CD4-positive, alpha-beta T cell (primary cell): ENCODE measurements at regions not wholly inside any gene's neighbourhood (a gene's known extent, or its start where the extent isn't known, plus 50 kb on each side); places are given as distances from the start of the nearest gene placed in this dataset.
"Not testable (repeated sequence)": the region's sequence is repeated elsewhere in the genome, so short reads cannot be mapped to it uniquely, and the experiment has no call there.

Experiments used
- ATAC-seq: fragments of 200-7000 bp; cut with Tn5 transposase; one replicate; pipeline ENCODE4 v1.10.0; 2022; ENCODE audit warnings: mild to moderate bottlenecking; ENCODE audit not compliant: poor library complexity
- CTCF ChIA-PET: fragments of 350-600 bp; sonication (Branson Sonifier 250); formaldehyde crosslinking; loops from one replicate; lab custom pipeline; 2021; ENCODE audit warnings: antibody characterized with exemption, inconsistent platforms; lab: Charles Lee
- POLR2A ChIA-PET: fragments of 350-600 bp; sonication (Branson Sonifier 250); formaldehyde crosslinking; loops from one replicate; lab custom pipeline; 2021; ENCODE audit warnings: antibody characterized with exemption, inconsistent platforms; lab: Charles Lee
- DNase-seq, 14 experiments: peaks; one replicate each; pipeline ENCODE4 v3.0.0-alpha.2; 2013 to 2020; ENCODE audit warnings: mixed read lengths in 2 of 14
- H3K27ac ChIP-seq, 2 donors: one replicate each; pipeline versions ENCODE4 v1.5.1 to v1.7.0; 2013; ENCODE audit warnings: low read length in 2 of 2, low read depth in 1 of 2, mild to moderate bottlenecking in 1 of 2
- H3K27me3 ChIP-seq, 2 experiments: 1 replicate in 1 of 2; 2 replicates in 1 of 2; pipeline versions ENCODE4 v1.6.1 to v1.7.0; 2013; ENCODE audit warnings: low read length in 2 of 2, control low read depth in 1 of 2, mild to moderate bottlenecking in 1 of 2, moderate library complexity in 1 of 2; ENCODE audit not compliant: insufficient read depth in 2 of 2, control insufficient read depth in 1 of 2
- H3K36me3 ChIP-seq: one replicate; pipeline ENCODE4 v1.6.1; 2013; ENCODE audit warnings: low read length, control low read depth; ENCODE audit not compliant: insufficient read depth
- H3K4me1 ChIP-seq: one replicate; pipeline ENCODE4 v1.6.1; 2013; ENCODE audit warnings: low read length, control low read depth; ENCODE audit not compliant: insufficient read depth
- H3K4me3 ChIP-seq: one replicate; pipeline ENCODE4 v1.5.1; 2013; ENCODE audit warnings: mild to moderate bottlenecking, low read length, moderate library complexity
- H3K9me3 ChIP-seq, 2 experiments: 1 replicate in 1 of 2; 2 replicates in 1 of 2; pipeline versions ENCODE4 v1.6.1 to v1.7.0; 2013; ENCODE audit warnings: low read length in 2 of 2, mild to moderate bottlenecking in 2 of 2, control low read depth in 1 of 2, moderate library complexity in 1 of 2; ENCODE audit not compliant: control insufficient read depth in 1 of 2, insufficient read depth in 1 of 2
- H3K27ac Mint-ChIP-seq: one replicate; pipeline ENCODE4 v1.8.0; 2020; ENCODE audit warnings: mixed read lengths
- H3K27me3 Mint-ChIP-seq: one replicate; pipeline ENCODE4 v1.8.0; 2021; ENCODE audit warnings: mixed read lengths
- H3K36me3 Mint-ChIP-seq: one replicate; pipeline ENCODE4 v1.8.0; 2021; ENCODE audit warnings: low read depth, mixed read lengths
- H3K4me1 Mint-ChIP-seq: one replicate; pipeline ENCODE4 v1.8.0; 2021; ENCODE audit warnings: low read depth, mixed read lengths
- H3K4me3 Mint-ChIP-seq: one replicate; pipeline ENCODE4 v1.8.0; 2020; ENCODE audit warnings: mild to moderate bottlenecking, mixed read lengths
- H3K9me3 Mint-ChIP-seq: one replicate; pipeline ENCODE4 v1.8.0; 2020; ENCODE audit warnings: mixed read lengths
- intact Hi-C, 2 experiments: fragments of 100-400 bp; cut with DNase I in 1 of 2; cut with micrococcal nuclease in 1 of 2; formaldehyde crosslinking; loops; one replicate each; pipeline versions ENCODE4 v1.15.1 to v1.9.0; 2023 to 2025; cut with DNase I, micrococcal nuclease
- TF ChIP-seq, protein P1 (sequence below): fragments of 200-600 bp; IDR thresholded peaks from one replicate; pipeline ENCODE4 v1.8.0; 2022; ENCODE audit warnings: antibody characterized with exemption, mild to moderate bottlenecking

DNA sequence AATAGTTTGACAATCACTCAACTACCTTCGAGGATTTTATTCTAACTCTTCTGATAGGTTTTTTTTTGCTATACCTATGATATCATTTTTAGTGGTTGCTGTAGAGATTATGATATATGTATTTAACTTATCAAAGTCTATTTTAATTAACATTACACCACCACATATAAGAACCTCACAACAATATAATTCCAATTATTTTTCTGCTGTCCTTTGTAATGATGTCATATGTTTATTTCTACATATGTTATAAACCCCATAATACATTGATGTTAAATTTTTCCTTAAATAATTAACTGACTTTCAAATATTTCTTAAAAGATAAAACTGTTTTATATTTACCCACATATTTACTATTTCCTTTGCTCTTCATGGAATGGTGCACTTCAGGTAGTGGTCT is 103.4 kb upstream of the KITLG start:
- Mint-ChIP-seq H3K4me1 (no peaks in the 10 kb centered on the region), H3K27ac (no peak overlapping the region), H3K9me3 (no peaks in the 10 kb centered on the region), H3K36me3 (no peaks in the 10 kb centered on the region), H3K27me3 (no peaks in the 10 kb centered on the region), H3K4me3 (no peak overlapping the region)
- no peak overlapping the region for H3K4me3 ChIP-seq
- H3K27me3 ChIP-seq, result peaks cover 0 to 4% of the 10 kb centered on the region in 2 experiments
- no peak overlapping the region for H3K27ac ChIP-seq
- H3K36me3 ChIP-seq, result no peaks in the 10 kb centered on the region
- ChIA-PET POLR2A (no interaction called here), CTCF (no interaction called here)
- H3K9me3 ChIP-seq, result no peaks in the 10 kb centered on the region
- no peak for DNase-seq
- no peaks in the 10 kb centered on the region for H3K4me1 ChIP-seq
- TF ChIP-seq, protein P1, sequence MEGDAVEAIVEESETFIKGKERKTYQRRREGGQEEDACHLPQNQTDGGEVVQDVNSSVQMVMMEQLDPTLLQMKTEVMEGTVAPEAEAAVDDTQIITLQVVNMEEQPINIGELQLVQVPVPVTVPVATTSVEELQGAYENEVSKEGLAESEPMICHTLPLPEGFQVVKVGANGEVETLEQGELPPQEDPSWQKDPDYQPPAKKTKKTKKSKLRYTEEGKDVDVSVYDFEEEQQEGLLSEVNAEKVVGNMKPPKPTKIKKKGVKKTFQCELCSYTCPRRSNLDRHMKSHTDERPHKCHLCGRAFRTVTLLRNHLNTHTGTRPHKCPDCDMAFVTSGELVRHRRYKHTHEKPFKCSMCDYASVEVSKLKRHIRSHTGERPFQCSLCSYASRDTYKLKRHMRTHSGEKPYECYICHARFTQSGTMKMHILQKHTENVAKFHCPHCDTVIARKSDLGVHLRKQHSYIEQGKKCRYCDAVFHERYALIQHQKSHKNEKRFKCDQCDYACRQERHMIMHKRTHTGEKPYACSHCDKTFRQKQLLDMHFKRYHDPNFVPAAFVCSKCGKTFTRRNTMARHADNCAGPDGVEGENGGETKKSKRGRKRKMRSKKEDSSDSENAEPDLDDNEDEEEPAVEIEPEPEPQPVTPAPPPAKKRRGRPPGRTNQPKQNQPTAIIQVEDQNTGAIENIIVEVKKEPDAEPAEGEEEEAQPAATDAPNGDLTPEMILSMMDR, result no peak
- no peak for ATAC-seq
- intact Hi-C loops, result no loop called here

DNA sequence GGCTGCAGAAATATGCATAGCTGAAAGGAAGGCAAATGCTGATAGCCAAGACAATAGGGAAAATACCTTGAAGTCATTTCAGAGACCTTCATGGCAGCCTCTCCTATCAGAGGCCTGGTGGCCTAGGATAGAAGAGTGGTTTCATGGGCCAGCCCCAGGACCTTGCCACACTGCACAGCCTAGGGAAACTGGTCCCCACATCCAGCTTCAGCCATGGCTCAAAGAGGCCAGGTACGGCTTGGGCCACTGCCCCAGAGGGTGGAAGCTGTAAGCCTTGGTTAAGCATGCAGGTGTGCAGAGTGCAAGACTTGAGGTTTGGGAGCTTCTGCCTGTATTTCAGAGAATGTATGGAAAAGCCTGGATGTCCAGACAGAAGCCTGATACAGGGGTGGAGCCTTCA is 101.0 kb upstream of the KITLG start:
- no peaks in the 10 kb centered on the region for H3K4me1 Mint-ChIP-seq
- CTCF ChIA-PET, result no interaction called here

DNA sequence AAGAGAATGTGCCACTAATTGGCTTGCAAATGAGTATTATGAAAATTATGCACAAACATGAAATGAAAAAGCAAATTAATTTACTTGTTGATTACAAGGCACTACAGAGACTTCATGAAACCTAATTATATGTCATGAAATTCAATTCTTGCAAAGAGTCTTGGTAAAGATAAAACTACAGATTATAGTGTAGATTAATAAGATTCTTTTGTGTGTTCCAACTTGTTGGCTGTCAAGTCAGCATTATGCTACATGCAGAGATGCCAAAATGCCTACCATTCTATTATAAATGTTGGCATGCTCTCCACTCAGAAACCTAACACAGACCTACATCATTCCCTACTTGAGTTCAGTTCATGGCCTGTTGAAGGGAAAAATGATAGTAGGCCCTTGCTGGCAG is 97.2 kb upstream of the KITLG start:
- CTCF ChIA-PET, result no interaction called here
- H3K27ac ChIP-seq, result no peak overlapping the region
- Mint-ChIP-seq H3K27ac (no peak overlapping the region), H3K4me1 (no peaks in the 10 kb centered on the region), H3K36me3 (no peaks in the 10 kb centered on the region), H3K27me3 (no peaks in the 10 kb centered on the region), H3K9me3 (no peaks in the 10 kb centered on the region), H3K4me3 (no peak overlapping the region)
- intact Hi-C loops, result no loop called here
- no peak overlapping the region for H3K4me3 ChIP-seq
- POLR2A ChIA-PET, result no interaction called here
- H3K36me3 ChIP-seq, result no peaks in the 10 kb centered on the region
- DNase-seq (no peak), ATAC-seq (no peak)
- no peaks in the 10 kb centered on the region for H3K9me3 ChIP-seq
- no peaks in the 10 kb centered on the region for H3K27me3 ChIP-seq
- TF ChIP-seq, protein P1, result no peak
- no peaks in the 10 kb centered on the region for H3K4me1 ChIP-seq

More for the DNA sequence above, 101.0 kb upstream of the KITLG start:
- Mint-ChIP-seq H3K27me3 (no peaks in the 10 kb centered on the region), H3K9me3 (no peaks in the 10 kb centered on the region), H3K36me3 (no peaks in the 10 kb centered on the region), H3K27ac (no peak overlapping the region), H3K4me3 (no peak overlapping the region)
- POLR2A ChIA-PET, result no interaction called here
- H3K4me3 ChIP-seq, result no peak overlapping the region
- H3K4me1 ChIP-seq, result no peaks in the 10 kb centered on the region
- DNase-seq (no peak), ATAC-seq (no peak)
- TF ChIP-seq, protein P1, result no peak
- intact Hi-C loops, result no loop called here
- H3K36me3 ChIP-seq, result no peaks in the 10 kb centered on the region
- peaks cover 0 to 4% of the 10 kb centered on the region in 2 experiments for H3K27me3 ChIP-seq
- no peak overlapping the region for H3K27ac ChIP-seq
- H3K9me3 ChIP-seq, result no peaks in the 10 kb centered on the region

DNA sequence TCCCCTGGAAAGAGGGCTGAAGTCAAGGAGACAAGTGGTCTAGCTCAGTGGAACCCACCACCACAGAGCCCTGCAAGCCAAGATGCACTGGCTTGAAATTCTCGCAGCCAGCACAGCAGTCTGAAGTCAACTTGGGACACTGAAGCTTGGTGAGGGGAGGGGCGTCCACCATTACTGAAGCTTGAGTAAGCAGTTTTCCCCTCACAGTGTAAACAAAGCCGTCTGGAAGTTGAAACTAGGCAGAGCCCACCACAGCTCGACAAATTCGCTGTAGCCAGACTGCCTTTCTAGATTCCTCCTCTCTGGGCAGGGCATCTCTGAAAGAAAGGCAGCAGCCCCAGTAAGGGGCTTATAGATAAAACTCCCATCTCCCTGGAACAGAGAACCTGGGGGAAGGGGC is 87.3 kb upstream of the KITLG start:
- not testable (repeated sequence) for H3K9me3 Mint-ChIP-seq
- CTCF ChIA-PET, result interaction anchor here (1.2 kb wide), 1 partner anchor 10 kb away, joined by 4 read pairs; no protein-coding TSS in a partner anchor

More for the DNA sequence above, 87.3 kb upstream of the KITLG start:
- H3K36me3 Mint-ChIP-seq, DNase-seq, H3K9me3 ChIP-seq, intact Hi-C loops, H3K4me3 ChIP-seq, H3K4me1 ChIP-seq, H3K27me3 Mint-ChIP-seq, H3K4me1 Mint-ChIP-seq, H3K27me3 ChIP-seq, H3K4me3 Mint-ChIP-seq, H3K27ac Mint-ChIP-seq, H3K36me3 ChIP-seq, H3K27ac ChIP-seq, ATAC-seq, POLR2A ChIA-PET: not testable (repeated sequence)
